ENCODE measurements at regions not wholly inside any gene's neighbourhood (a gene's known extent, or its start where the extent isn't known, plus 50 kb on each side); places are given as distances from the start of the nearest gene placed in this dataset.

- Histone ChIP-seq H3K27me3 (ENCODE audit: control insufficient read depth in 1 of 2, insufficient read depth in 2 of 2, low read length in 2 of 2) (no peaks in the 10 kb centered on the region), H3K4me3 (ENCODE audit: low read length) (no peak overlapping the region), H3K4me1 (ENCODE audit: insufficient read depth, low read length) (peaks cover 10% of the 10 kb centered on the region), H3K27ac (ENCODE audit: low read depth in 1 of 2, low read length in 2 of 2) (no peak overlapping the region), H3K36me3 (ENCODE audit: insufficient read depth, low read length) (no peaks in the 10 kb centered on the region), H3K9me3 (ENCODE audit: control insufficient read depth in 1 of 2, insufficient read depth in 1 of 2, low read length in 2 of 2) (no peaks in the 10 kb centered on the region)
- Mint-ChIP-seq H3K27me3 (no peaks in the 10 kb centered on the region), H3K4me1 (ENCODE audit: low read depth) (peaks cover 18% of the 10 kb centered on the region), H3K36me3 (ENCODE audit: low read depth) (peaks cover 4% of the 10 kb centered on the region), H3K4me3 (no peak overlapping the region), H3K9me3 (no peaks in the 10 kb centered on the region), H3K27ac (no peak overlapping the region)
- ChIA-PET CTCF (no interaction called here), POLR2A (no interaction called here)
- ATAC-seq (ENCODE audit: poor library complexity) = no peak
- DNase-seq = no peak
- TF ChIP-seq CTCF (IDR thresholded peaks at IDR 0.05) = no peak
- intact Hi-C loops (cut with DNase I, micrococcal nuclease) = no loop called here
Measured at GRCh38 chrX:10074241-10074941, 82.4 kb upstream of the CLCN4 start.

GRCh38 chrX:10076765-10077164, 80.0 kb upstream of the CLCN4 start:
- intact Hi-C loops (cut with DNase I, micrococcal nuclease) = loop anchor here in 1 of 2 experiments (5.0 kb wide), 1 partner anchor 41 kb away; no protein-coding TSS in a partner anchor
- Histone ChIP-seq H3K4me1 (ENCODE audit: insufficient read depth, low read length) (no peaks in the 10 kb centered on the region), H3K36me3 (ENCODE audit: insufficient read depth, low read length) (no peaks in the 10 kb centered on the region), H3K27me3 (ENCODE audit: control insufficient read depth in 1 of 2, insufficient read depth in 2 of 2, low read length in 2 of 2) (no peaks in the 10 kb centered on the region), H3K9me3 (ENCODE audit: control insufficient read depth in 1 of 2, insufficient read depth in 1 of 2, low read length in 2 of 2) (no peaks in the 10 kb centered on the region), H3K4me3 (ENCODE audit: low read length) (no peak overlapping the region), H3K27ac (ENCODE audit: low read depth in 1 of 2, low read length in 2 of 2) (no peak overlapping the region)
- ChIA-PET CTCF (interaction anchor here (1.7 kb wide), 1 partner anchor 43 kb away, joined by 4 read pairs; no protein-coding TSS in a partner anchor), POLR2A (interaction anchor here (1.4 to 2.4 kb wide), 2 partner anchors 35 to 43 kb away, joined by 3 to 8 read pairs; no protein-coding TSS in a partner anchor)
- Mint-ChIP-seq H3K27me3 (no peaks in the 10 kb centered on the region), H3K9me3 (no peaks in the 10 kb centered on the region), H3K36me3 (ENCODE audit: low read depth) (peaks cover 9% of the 10 kb centered on the region), H3K4me3 (no peak overlapping the region), H3K4me1 (ENCODE audit: low read depth) (peaks cover 5% of the 10 kb centered on the region), H3K27ac (no peak overlapping the region)
- no peak for DNase-seq
- ATAC-seq (ENCODE audit: poor library complexity) = no peak
- no peak for TF ChIP-seq CTCF (IDR thresholded peaks at IDR 0.05)

GRCh38 chrX:10077425-10078188, 79.2 kb upstream of the CLCN4 start:
- Mint-ChIP-seq H3K36me3 (ENCODE audit: low read depth) (peaks cover 9% of the 10 kb centered on the region), H3K9me3 (no peaks in the 10 kb centered on the region), H3K27ac (no peak overlapping the region), H3K27me3 (no peaks in the 10 kb centered on the region), H3K4me1 (ENCODE audit: low read depth) (peaks cover 6% of the 10 kb centered on the region), H3K4me3 (no peak overlapping the region)
- peak in 7 of 14 experiments; percentile 8 to 62 (median 38) for DNase-seq
- peaks cover 4% of the 10 kb centered on the region for H3K4me1 ChIP-seq (ENCODE audit: insufficient read depth, low read length)
- no peak overlapping the region for H3K27ac ChIP-seq (ENCODE audit: low read depth in 1 of 2, low read length in 2 of 2)
- CTCF ChIA-PET = interaction anchor here (1.0 to 1.7 kb wide), 3 partner anchors 41 to 82 kb away, joined by 3 to 5 read pairs (median 4); no protein-coding TSS in a partner anchor
- peak; percentile 56 for ATAC-seq (ENCODE audit: poor library complexity)
- no peak overlapping the region for H3K4me3 ChIP-seq (ENCODE audit: low read length)
- no peaks in the 10 kb centered on the region for H3K36me3 ChIP-seq (ENCODE audit: insufficient read depth, low read length)
- no peaks in the 10 kb centered on the region for H3K9me3 ChIP-seq (ENCODE audit: control insufficient read depth in 1 of 2, insufficient read depth in 1 of 2, low read length in 2 of 2)
- TF ChIP-seq CTCF (IDR thresholded peaks at IDR 0.05) = no peak
- H3K27me3 ChIP-seq (ENCODE audit: control insufficient read depth in 1 of 2, insufficient read depth in 2 of 2, low read length in 2 of 2) = no peaks in the 10 kb centered on the region
- POLR2A ChIA-PET = interaction anchor here (1.4 to 2.4 kb wide), 2 partner anchors 34 to 42 kb away, joined by 3 to 8 read pairs; no protein-coding TSS in a partner anchor
- intact Hi-C loops (cut with DNase I, micrococcal nuclease) = loop anchor here in 1 of 2 experiments (5.0 kb wide), 1 partner anchor 40 kb away; no protein-coding TSS in a partner anchor
